Spleen (tissue), 11 donors: ENCODE measurements at regions not wholly inside any gene's neighbourhood (a gene's known extent, or its start where the extent isn't known, plus 50 kb on each side); places are given as distances from the start of the nearest gene placed in this dataset.

ENCODE experiments used
- DNase-seq: peaks from one replicate; pipeline ENCODE4 v3.0.0-alpha.2; 2020
- H3K27ac ChIP-seq, 8 donors: fragments of 200-600 bp; sonication (generic) in 7 of 8; 1 replicate in 4 of 8; 2 replicates in 4 of 8; pipeline versions ENCODE4 v1.5.0 to v1.8.0; 2016 to 2021; ENCODE audit warnings: inconsistent platforms in 4 of 8, mild to moderate bottlenecking in 4 of 8, moderate library complexity in 1 of 8
- H3K27me3 ChIP-seq, 7 donors: fragments of 200-600 bp; sonication (generic) in 6 of 7; replicated peaks in 1 of 7; 1 replicate in 4 of 7; 2 replicates in 3 of 7; pipeline versions ENCODE4 v1.5.0 to v1.8.0; 2016 to 2021; ENCODE audit warnings: inconsistent platforms in 3 of 7, mild to moderate bottlenecking in 1 of 7
- H3K36me3 ChIP-seq, 6 donors: fragments of 200-600 bp; sonication (generic) in 5 of 6; 1 replicate in 4 of 6; 2 replicates in 2 of 6; pipeline versions ENCODE4 v1.5.0 to v1.8.0; 2016 to 2021; ENCODE audit warnings: inconsistent platforms in 2 of 6
- H3K4me1 ChIP-seq, 6 donors: fragments of 200-600 bp; sonication (generic) in 5 of 6; 1 replicate in 3 of 6; 2 replicates in 3 of 6; pipeline versions ENCODE4 v1.5.0 to v1.8.0; 2016 to 2021; ENCODE audit warnings: inconsistent platforms in 3 of 6
- H3K4me3 ChIP-seq, 8 donors: fragments of 200-600 bp; sonication (generic) in 7 of 8; 1 replicate in 4 of 8; 2 replicates in 4 of 8; pipeline versions ENCODE4 v1.5.0 to v1.8.0; 2016 to 2021; ENCODE audit warnings: inconsistent platforms in 4 of 8, mild to moderate bottlenecking in 4 of 8, moderate library complexity in 2 of 8
- H3K9me3 ChIP-seq, 8 donors: fragments of 200-600 bp; sonication (generic) in 7 of 8; 1 replicate in 4 of 8; 2 replicates in 4 of 8; pipeline versions ENCODE4 v1.5.0 to v1.8.0; 2016 to 2021; ENCODE audit warnings: inconsistent platforms in 4 of 8
- CTCF ChIP-seq, 11 experiments: fragments of 200-600 bp in 7 of 11; fragments of 450-650 bp in 4 of 11; sonication (generic) in 4 of 11; IDR thresholded peaks in 8 of 11; conservative IDR thresholded peaks in 3 of 11; 1 replicate in 7 of 11; 2 replicates in 4 of 11; pipeline versions ENCODE4 v1.4.0 to v1.8.0; 2016 to 2021; ENCODE audit warnings: antibody characterized with exemption in 11 of 11, inconsistent platforms in 4 of 11, mild to moderate bottlenecking in 1 of 11
- POLR2A ChIP-seq, 3 donors: fragments of 450-650 bp; IDR thresholded peaks; one replicate each; pipeline ENCODE4 v1.5.1; 2017; ENCODE audit warnings: antibody characterized with exemption in 3 of 3, mild to moderate bottlenecking in 1 of 3
- POLR2AphosphoS5 ChIP-seq, 3 donors: sonication (generic); formaldehyde crosslinking; IDR thresholded peaks; one replicate each; pipeline ENCODE4 v1.5.1; 2017; ENCODE audit warnings: antibody characterized with exemption in 3 of 3
- WGBS, 5 donors: extraction: QIAGEN DNeasy Blood & Tissue Kit in 3 of 5; methylation state at CpG; one replicate each; pipeline versions ENCODE4 v1.1.5 to v1.1.7; 2013 to 2018; 5-methylcytosine and 5-hydroxymethylcytosine counted together
- intact Hi-C: fragments of 100-400 bp; cut with DNase I; formaldehyde crosslinking; loops from one replicate; pipeline ENCODE4 v1.15.0; 2023; ENCODE audit warnings: low total_unique reads
- donor health status: healthy with polysubstance abuse.
- donor health status: DM: no; HTN: no; CAD: no; lungs with moderate emphysema.
- donor health status: DM: no; HTN: no; CAD: no.
- donor health status: Bipolar disorder and iron deficiency.
- donor health status: healthy.
- donor health status: DM: no; HTN: no; CAD: no.
- donor health status: DM: yes; HTN: yes; CAD: no.

GRCh38 chr7:110296321-110296720 is 794.6 kb upstream of the LRRN3 start:
- DNase-seq: no peak
- 80 to 92% (median 87%) methylated on average over 1 of the region's 1 CpG for WGBS, 5 donors
- no peak overlapping the region for H3K4me3 ChIP-seq
- H3K4me1 ChIP-seq: no peaks in the 10 kb centered on the region
- no peak for TF ChIP-seq POLR2AphosphoS5 (IDR thresholded peaks at IDR 0.05)
- TF ChIP-seq CTCF (IDR thresholded peaks at IDR 0.05 in 8 of 11, conservative IDR thresholded peaks at IDR 0.05 in 3 of 11): no peak
- no peak for TF ChIP-seq POLR2A (IDR thresholded peaks at IDR 0.05)
- H3K9me3 ChIP-seq: no peaks in the 10 kb centered on the region
- intact Hi-C loops: no loop called here
- no peak overlapping the region for H3K27ac ChIP-seq
- no peaks in the 10 kb centered on the region for H3K36me3 ChIP-seq
- H3K27me3 ChIP-seq: no peaks in the 10 kb centered on the region

DNA sequence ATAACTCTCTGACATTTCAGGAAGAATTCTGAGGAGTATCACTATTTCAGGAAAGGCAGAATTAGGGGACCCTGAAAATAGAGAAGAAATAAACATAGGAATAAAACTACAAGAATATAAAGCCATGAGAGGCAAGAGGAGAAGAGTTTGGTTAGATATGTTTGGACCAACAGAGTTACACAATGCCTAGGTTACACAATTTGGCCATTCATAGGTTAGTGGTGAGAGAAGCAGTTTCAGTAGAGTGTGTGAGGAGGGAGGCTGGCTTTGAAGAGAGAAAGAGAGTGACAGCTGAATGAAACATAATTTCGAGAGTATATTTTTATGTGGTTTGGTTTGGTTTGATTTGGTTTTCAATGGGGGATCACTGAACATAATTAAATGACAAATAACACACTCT is 783.2 kb upstream of the LRRN3 start:
- Histone ChIP-seq H3K27ac (no peak overlapping the region), H3K36me3 (no peaks in the 10 kb centered on the region), H3K4me1 (no peaks in the 10 kb centered on the region), H3K9me3 (peaks cover 0 to 13% (median 2%) of the 10 kb centered on the region in 8 donors), H3K27me3 (no peaks in the 10 kb centered on the region), H3K4me3 (no peak overlapping the region)
- DNase-seq: no peak
- intact Hi-C loops: no loop called here
- WGBS, 5 donors: 73 to 93% (median 79%) methylated on average over 1 of the region's 1 CpG
- no peak for TF ChIP-seq POLR2AphosphoS5 (IDR thresholded peaks at IDR 0.05)
- TF ChIP-seq POLR2A (IDR thresholded peaks at IDR 0.05): no peak
- TF ChIP-seq CTCF (IDR thresholded peaks at IDR 0.05 in 8 of 11, conservative IDR thresholded peaks at IDR 0.05 in 3 of 11): no peak

DNA sequence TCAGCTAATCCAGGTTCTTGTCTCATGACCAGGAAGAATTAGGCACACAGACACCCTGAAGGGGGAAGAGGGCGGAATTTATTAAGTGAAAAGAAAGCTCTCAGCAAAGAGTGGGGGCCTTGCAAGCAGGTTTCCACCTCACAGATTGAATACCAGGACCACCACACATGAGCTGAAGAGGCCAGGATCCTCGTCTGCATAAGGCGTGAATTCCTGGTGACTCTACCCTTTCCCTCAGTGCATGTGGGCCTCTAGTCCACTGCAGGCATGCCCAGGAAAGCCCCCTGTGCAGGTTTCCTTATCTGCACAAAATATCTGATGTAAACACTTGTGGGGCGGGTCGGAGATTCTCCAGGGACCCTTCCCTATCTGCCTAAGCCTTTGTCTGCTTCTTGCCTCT is 782.1 kb upstream of the LRRN3 start:
- Histone ChIP-seq H3K4me3 (no peak overlapping the region), H3K9me3 (peaks cover 0 to 13% (median 2%) of the 10 kb centered on the region in 8 donors), H3K27me3 (no peaks in the 10 kb centered on the region), H3K36me3 (no peaks in the 10 kb centered on the region), H3K4me1 (no peaks in the 10 kb centered on the region), H3K27ac (no peak overlapping the region)
- WGBS, 5 donors: 79 to 94% (median 82%) methylated on average over 5 of the region's 5 CpGs
- intact Hi-C loops: no loop called here
- no peak for DNase-seq
- no peak for TF ChIP-seq POLR2AphosphoS5 (IDR thresholded peaks at IDR 0.05)
- TF ChIP-seq CTCF (IDR thresholded peaks at IDR 0.05 in 8 of 11, conservative IDR thresholded peaks at IDR 0.05 in 3 of 11): no peak
- no peak for TF ChIP-seq POLR2A (IDR thresholded peaks at IDR 0.05)

DNA sequence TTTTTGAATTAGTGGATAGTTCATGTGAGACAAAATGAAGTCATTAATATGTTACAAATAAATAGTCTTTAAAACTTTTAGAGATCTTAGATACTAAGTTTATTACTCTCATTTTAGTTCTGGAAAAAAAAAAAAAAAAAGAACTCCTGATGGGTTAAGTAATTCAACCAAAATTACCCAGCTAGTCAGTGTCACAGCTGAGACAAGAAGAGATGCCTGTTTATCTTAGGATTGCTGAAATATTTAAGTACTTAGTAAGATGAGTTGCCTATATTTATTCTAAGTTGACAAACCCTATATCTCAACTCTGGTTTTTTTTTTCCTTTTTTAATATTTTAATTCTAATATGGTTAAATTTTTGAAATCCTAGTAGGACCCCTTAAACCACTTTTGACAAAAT is 781.0 kb upstream of the LRRN3 start:
- intact Hi-C loops: no loop called here
- no peak overlapping the region for H3K4me3 ChIP-seq
- H3K27ac ChIP-seq: no peak overlapping the region
- TF ChIP-seq CTCF (IDR thresholded peaks at IDR 0.05 in 8 of 11, conservative IDR thresholded peaks at IDR 0.05 in 3 of 11) (no peak), POLR2A (IDR thresholded peaks at IDR 0.05) (no peak), POLR2AphosphoS5 (IDR thresholded peaks at IDR 0.05) (no peak)
- H3K36me3 ChIP-seq: no peaks in the 10 kb centered on the region
- no peak for DNase-seq
- H3K4me1 ChIP-seq: no peaks in the 10 kb centered on the region
- no peaks in the 10 kb centered on the region for H3K27me3 ChIP-seq
- peaks cover 0 to 13% (median 2%) of the 10 kb centered on the region in 8 donors for H3K9me3 ChIP-seq
